SIG-M5 (cell line): ENCODE measurements at regions not wholly inside any gene's neighbourhood (a gene's known extent, or its start where the extent isn't known, plus 50 kb on each side); places are given as distances from the start of the nearest gene placed in this dataset.
"Not testable (repeated sequence)": the region's sequence is repeated elsewhere in the genome, so short reads cannot be mapped to it uniquely, and the experiment has no call there.

Experiments
- DNase-seq: peaks from one replicate; lab custom pipeline; 2025; lab: John Stamatoyannopoulos, UW

GRCh38 chr18:71362140-71362539 lies 1073.3 kb downstream of the SOCS6 start:
- DNase-seq: no peak

- not testable (repeated sequence) for DNase-seq
Measured at GRCh38 chr18:71355599-71355998, 1066.8 kb downstream of the SOCS6 start.

- DNase-seq: no peak
Measured at GRCh38 chr18:71352618-71353017, 1063.8 kb downstream of the SOCS6 start.

- no peak for DNase-seq
Measured at GRCh38 chr18:71336576-71337210, 1047.8 kb downstream of the SOCS6 start.

GRCh38 chr18:71329563-71329962 lies 1040.7 kb downstream of the SOCS6 start:
- no peak for DNase-seq

GRCh38 chr18:71329114-71329513 lies 1040.3 kb downstream of the SOCS6 start:
- no peak for DNase-seq

- DNase-seq: no peak
Measured at GRCh38 chr18:71327850-71328249, 1039.0 kb downstream of the SOCS6 start.

- no peak for DNase-seq
Measured at GRCh38 chr18:71327441-71327840, 1038.6 kb downstream of the SOCS6 start.

GRCh38 chr18:71326826-71327225 lies 1038.0 kb downstream of the SOCS6 start:
- DNase-seq: no peak

- DNase-seq: no peak
Measured at GRCh38 chr18:71324356-71324755, 1035.5 kb downstream of the SOCS6 start.

GRCh38 chr18:71322201-71322600 lies 1033.4 kb downstream of the SOCS6 start:
- DNase-seq: no peak

GRCh38 chr18:71321319-71321718 lies 1032.5 kb downstream of the SOCS6 start:
- no peak for DNase-seq

GRCh38 chr18:71304856-71305255 lies 1016.0 kb downstream of the SOCS6 start:
- no peak for DNase-seq

- not testable (repeated sequence) for DNase-seq
Measured at GRCh38 chr18:71303743-71304142, 1014.9 kb downstream of the SOCS6 start.

- no peak for DNase-seq
Measured at GRCh38 chr18:71301596-71301995, 1012.8 kb downstream of the SOCS6 start.

GRCh38 chr18:71294201-71294600 lies 1005.4 kb downstream of the SOCS6 start:
- not testable (repeated sequence) for DNase-seq

- no peak for DNase-seq
Measured at GRCh38 chr18:71293322-71293721, 1004.5 kb downstream of the SOCS6 start.

- no peak for DNase-seq
Measured at GRCh38 chr18:71287268-71287667, 998.4 kb downstream of the SOCS6 start.

- no peak for DNase-seq
Measured at GRCh38 chr18:71252351-71252865, 963.6 kb downstream of the SOCS6 start.

GRCh38 chr18:71250191-71250590 lies 961.3 kb downstream of the SOCS6 start:
- DNase-seq: no peak

GRCh38 chr18:71249791-71250190 lies 960.9 kb downstream of the SOCS6 start:
- no peak for DNase-seq

GRCh38 chr18:71242981-71243380 lies 954.1 kb downstream of the SOCS6 start:
- no peak for DNase-seq

- no peak for DNase-seq
Measured at GRCh38 chr18:71238974-71239624, 950.3 kb downstream of the SOCS6 start.

GRCh38 chr18:71237641-71238040 lies 948.8 kb downstream of the SOCS6 start:
- no peak for DNase-seq
